Activated B cell treated with CpG ODN at 0.5 μM for 24 hours (primary cell): ENCODE measurements at regions not wholly inside any gene's neighbourhood (a gene's known extent, or its start where the extent isn't known, plus 50 kb on each side); places are given as distances from the start of the nearest gene placed in this dataset.

ENCODE experiments used
- ATAC-seq: fragments of 200-7000 bp; cut with Tn5 transposase; one replicate; pipeline ENCODE4 v1.10.0; 2021; ENCODE audit warnings: low read depth, mild to moderate bottlenecking, moderate library complexity
- CTCF ChIA-PET: fragments of 350-600 bp; sonication (Branson Sonifier 250); formaldehyde crosslinking; loops from one replicate; lab custom pipeline; 2021; ENCODE audit warnings: antibody characterized with exemption; lab: Charles Lee
- POLR2A ChIA-PET: fragments of 350-600 bp; sonication (Branson Sonifier 250); formaldehyde crosslinking; loops from one replicate; lab custom pipeline; 2021; ENCODE audit warnings: antibody characterized with exemption; lab: Charles Lee
- DNase-seq: peaks from one replicate; pipeline ENCODE4 v3.0.0; 2022
- H3K27ac Mint-ChIP-seq: one replicate; pipeline ENCODE4 v1.8.0; 2020; ENCODE audit warnings: mixed read lengths
- H3K27me3 Mint-ChIP-seq: one replicate; pipeline ENCODE4 v1.8.0; 2021; ENCODE audit warnings: mixed read lengths
- H3K36me3 Mint-ChIP-seq: one replicate; pipeline ENCODE4 v1.8.0; 2021; ENCODE audit warnings: low read depth, mixed read lengths
- H3K4me1 Mint-ChIP-seq: one replicate; pipeline ENCODE4 v1.8.0; 2021; ENCODE audit warnings: mixed read lengths
- H3K4me3 Mint-ChIP-seq: one replicate; pipeline ENCODE4 v1.8.0; 2020; ENCODE audit warnings: mild to moderate bottlenecking, mixed read lengths
- H3K9me3 Mint-ChIP-seq: one replicate; pipeline ENCODE4 v1.8.0; 2020; ENCODE audit warnings: mixed read lengths
- CTCF ChIP-seq: fragments of 200-600 bp; IDR thresholded peaks from one replicate; pipeline ENCODE4 v1.8.0; 2022; ENCODE audit warnings: antibody characterized with exemption, mild to moderate bottlenecking
- intact Hi-C: fragments of 100-400 bp; cut with micrococcal nuclease; formaldehyde crosslinking; loops from one replicate; pipeline ENCODE4 v1.15.1; 2024

GRCh38 chr2:157076526-157077161, 180.9 kb upstream of the GALNT5 start:
- POLR2A ChIA-PET = no interaction called here
- H3K9me3 Mint-ChIP-seq = no peaks in the 10 kb centered on the region
- intact Hi-C loops = no loop called here
- H3K27me3 Mint-ChIP-seq = no peaks in the 10 kb centered on the region
- H3K4me3 Mint-ChIP-seq = no peak overlapping the region
- DNase-seq (no peak), ATAC-seq (no peak)
- CTCF ChIA-PET = no interaction called here
- TF ChIP-seq CTCF = no peak
- no peaks in the 10 kb centered on the region for H3K36me3 Mint-ChIP-seq
- H3K4me1 Mint-ChIP-seq = peaks cover 3% of the 10 kb centered on the region
- H3K27ac Mint-ChIP-seq = no peak overlapping the region

GRCh38 chr2:157077753-157078350, 179.7 kb upstream of the GALNT5 start:
- intact Hi-C loops = no loop called here
- no peak for TF ChIP-seq CTCF
- no peaks in the 10 kb centered on the region for H3K9me3 Mint-ChIP-seq
- H3K36me3 Mint-ChIP-seq = no peaks in the 10 kb centered on the region
- ChIA-PET POLR2A (no interaction called here), CTCF (no interaction called here)
- H3K4me3 Mint-ChIP-seq = no peak overlapping the region
- ATAC-seq (no peak), DNase-seq (no peak)
- no peaks in the 10 kb centered on the region for H3K27me3 Mint-ChIP-seq
- H3K4me1 Mint-ChIP-seq = peaks cover 3% of the 10 kb centered on the region
- H3K27ac Mint-ChIP-seq = no peak overlapping the region

- Mint-ChIP-seq H3K27ac (no peak overlapping the region), H3K4me3 (no peak overlapping the region), H3K36me3 (no peaks in the 10 kb centered on the region), H3K27me3 (no peaks in the 10 kb centered on the region), H3K4me1 (no peaks in the 10 kb centered on the region), H3K9me3 (no peaks in the 10 kb centered on the region)
- POLR2A ChIA-PET = no interaction called here
- ATAC-seq = no peak
- intact Hi-C loops = no loop called here
- DNase-seq = no peak
- no peak for TF ChIP-seq CTCF
- CTCF ChIA-PET = no interaction called here
Observed at GRCh38 chr2:157082950-157083349, 174.6 kb upstream of the GALNT5 start.

- ChIA-PET CTCF (no interaction called here), POLR2A (no interaction called here)
- ATAC-seq (no peak), DNase-seq (no peak)
- Mint-ChIP-seq H3K9me3 (no peaks in the 10 kb centered on the region), H3K4me1 (no peaks in the 10 kb centered on the region), H3K36me3 (no peaks in the 10 kb centered on the region), H3K27ac (no peak overlapping the region), H3K27me3 (no peaks in the 10 kb centered on the region), H3K4me3 (no peak overlapping the region)
- no peak for TF ChIP-seq CTCF
- intact Hi-C loops = no loop called here
Observed at GRCh38 chr2:157085522-157085921, 172.0 kb upstream of the GALNT5 start.

- Mint-ChIP-seq H3K36me3 (no peaks in the 10 kb centered on the region), H3K9me3 (no peaks in the 10 kb centered on the region), H3K27ac (no peak overlapping the region), H3K4me3 (no peak overlapping the region), H3K4me1 (no peaks in the 10 kb centered on the region), H3K27me3 (no peaks in the 10 kb centered on the region)
- ChIA-PET POLR2A (no interaction called here), CTCF (no interaction called here)
- intact Hi-C loops = no loop called here
- no peak for TF ChIP-seq CTCF
- DNase-seq (no peak), ATAC-seq (no peak)
Observed at GRCh38 chr2:157087373-157088002, 170.0 kb upstream of the GALNT5 start.
